AG10803 (cell line): ENCODE measurements at regions not wholly inside any gene's neighbourhood (a gene's known extent, or its start where the extent isn't known, plus 50 kb on each side); places are given as distances from the start of the nearest gene placed in this dataset.
A peak's percentile ranks its signal among the peaks of the same experiment; 100 is the strongest.

Experiments used
- DNase-seq: peaks from one replicate; pipeline ENCODE4 v3.0.0; 2010; ENCODE audit warnings: low read depth
- H3K4me3 ChIP-seq: 2 replicates; pipeline ENCODE4 v1.5.1; 2011; ENCODE audit warnings: mild to moderate bottlenecking, low read length, control low read depth
- TF ChIP-seq, protein P1 (sequence below): conservative IDR thresholded peaks from 2 replicates; pipeline ENCODE4 v1.5.1; 2011; ENCODE audit warnings: mild to moderate bottlenecking, low read length, control low read depth, inconsistent platforms

DNA sequence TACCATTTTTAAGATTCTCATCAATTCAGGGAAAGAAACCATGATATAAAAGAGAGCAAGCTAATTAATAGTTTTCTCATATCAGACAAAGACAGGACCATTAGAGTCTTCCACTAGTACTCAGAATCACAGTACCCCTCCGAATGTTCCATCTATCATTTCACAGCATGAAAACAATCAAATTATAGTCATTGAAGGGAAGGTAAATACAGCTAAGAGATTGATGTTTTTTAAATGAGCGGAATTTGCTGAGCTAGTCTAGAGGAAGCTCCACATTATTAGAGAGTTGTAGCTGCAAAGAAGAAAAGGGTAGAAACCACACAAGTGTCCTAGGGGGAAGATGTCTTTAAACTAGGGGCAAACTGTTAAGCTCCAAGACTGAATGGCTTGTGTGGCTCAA lies 808.9 kb downstream of the CDH11 start:
- no peak for DNase-seq
- TF ChIP-seq, protein P1, sequence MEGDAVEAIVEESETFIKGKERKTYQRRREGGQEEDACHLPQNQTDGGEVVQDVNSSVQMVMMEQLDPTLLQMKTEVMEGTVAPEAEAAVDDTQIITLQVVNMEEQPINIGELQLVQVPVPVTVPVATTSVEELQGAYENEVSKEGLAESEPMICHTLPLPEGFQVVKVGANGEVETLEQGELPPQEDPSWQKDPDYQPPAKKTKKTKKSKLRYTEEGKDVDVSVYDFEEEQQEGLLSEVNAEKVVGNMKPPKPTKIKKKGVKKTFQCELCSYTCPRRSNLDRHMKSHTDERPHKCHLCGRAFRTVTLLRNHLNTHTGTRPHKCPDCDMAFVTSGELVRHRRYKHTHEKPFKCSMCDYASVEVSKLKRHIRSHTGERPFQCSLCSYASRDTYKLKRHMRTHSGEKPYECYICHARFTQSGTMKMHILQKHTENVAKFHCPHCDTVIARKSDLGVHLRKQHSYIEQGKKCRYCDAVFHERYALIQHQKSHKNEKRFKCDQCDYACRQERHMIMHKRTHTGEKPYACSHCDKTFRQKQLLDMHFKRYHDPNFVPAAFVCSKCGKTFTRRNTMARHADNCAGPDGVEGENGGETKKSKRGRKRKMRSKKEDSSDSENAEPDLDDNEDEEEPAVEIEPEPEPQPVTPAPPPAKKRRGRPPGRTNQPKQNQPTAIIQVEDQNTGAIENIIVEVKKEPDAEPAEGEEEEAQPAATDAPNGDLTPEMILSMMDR, result no peak
- H3K4me3 ChIP-seq, result no peak overlapping the region

DNA sequence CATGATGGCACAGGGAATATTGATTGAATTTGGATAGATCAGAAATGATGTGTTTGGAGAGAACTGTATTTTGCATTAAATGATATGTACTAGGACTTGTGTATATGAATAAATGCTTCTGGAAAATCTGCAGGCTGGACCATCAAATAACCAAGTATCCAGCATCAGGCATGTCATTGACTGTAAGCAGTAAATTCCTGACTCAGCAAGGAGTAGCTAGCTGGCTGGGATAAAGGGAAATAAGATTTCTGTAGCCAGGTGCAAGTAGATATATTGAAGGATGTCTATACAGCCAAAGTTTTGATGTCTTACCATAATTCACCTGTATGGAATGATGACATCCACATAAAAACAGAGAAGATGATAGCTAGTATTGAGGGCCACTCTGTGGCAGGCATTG lies 809.6 kb downstream of the CDH11 start:
- no peak for DNase-seq
- TF ChIP-seq, protein P1, result no peak
- no peak overlapping the region for H3K4me3 ChIP-seq

DNA sequence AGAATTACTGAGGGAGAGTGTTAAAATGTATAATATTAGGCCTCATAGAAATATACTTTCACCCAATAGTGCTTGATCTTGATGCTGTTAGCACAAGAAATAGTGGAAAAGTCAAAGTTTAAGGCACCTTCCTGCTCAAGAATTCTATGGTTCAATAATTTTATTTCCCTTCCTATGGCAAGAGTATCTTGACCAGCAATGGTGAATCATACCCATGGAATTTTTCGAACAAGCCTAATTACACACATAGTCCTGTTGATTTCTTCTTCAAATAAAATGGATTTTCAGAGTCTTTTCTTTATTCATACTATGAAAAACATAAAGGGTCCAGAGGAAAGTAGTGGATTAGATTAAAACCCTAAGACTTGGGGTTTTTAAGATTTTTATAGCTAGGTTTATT lies 810.6 kb downstream of the CDH11 start:
- TF ChIP-seq, protein P1, result no peak
- H3K4me3 ChIP-seq, result no peak overlapping the region

DNA sequence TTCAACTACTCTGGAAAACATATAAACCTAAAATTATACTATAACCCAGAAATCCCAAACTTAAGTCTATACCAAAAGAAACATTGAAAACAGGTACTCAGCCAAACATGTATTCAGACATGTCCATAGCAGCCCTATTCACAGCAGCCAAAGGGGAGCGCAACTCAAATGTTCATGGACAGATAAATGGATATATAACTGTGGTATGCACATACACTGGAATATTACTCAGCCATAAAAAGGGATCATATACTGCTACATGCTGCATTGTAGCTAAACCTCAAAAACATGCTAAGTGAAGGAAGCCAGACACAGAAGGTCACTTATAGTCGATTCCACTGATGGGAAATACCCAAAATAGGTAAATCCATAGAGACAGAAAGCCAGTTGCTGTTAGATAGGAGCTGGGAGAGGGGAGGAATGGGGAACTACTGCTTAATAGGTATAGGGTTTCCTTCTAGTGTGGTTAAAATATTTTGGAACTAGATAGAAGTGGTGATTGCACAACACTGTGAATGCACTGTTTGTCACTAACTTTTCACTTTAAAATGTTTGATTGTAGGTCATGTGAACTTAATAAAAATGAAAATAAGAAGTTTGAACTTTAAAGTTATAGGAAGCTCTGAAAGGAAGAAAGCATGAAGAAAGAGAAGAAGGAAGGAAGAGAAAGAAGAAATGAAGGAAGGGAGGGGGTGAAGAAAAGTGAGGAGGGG lies 812.3 kb downstream of the CDH11 start:
- no peak overlapping the region for H3K4me3 ChIP-seq
- TF ChIP-seq, protein P1, result no peak
- no peak for DNase-seq

More for the DNA sequence above, 810.6 kb downstream of the CDH11 start:
- DNase-seq, result peak; percentile 26

DNA sequence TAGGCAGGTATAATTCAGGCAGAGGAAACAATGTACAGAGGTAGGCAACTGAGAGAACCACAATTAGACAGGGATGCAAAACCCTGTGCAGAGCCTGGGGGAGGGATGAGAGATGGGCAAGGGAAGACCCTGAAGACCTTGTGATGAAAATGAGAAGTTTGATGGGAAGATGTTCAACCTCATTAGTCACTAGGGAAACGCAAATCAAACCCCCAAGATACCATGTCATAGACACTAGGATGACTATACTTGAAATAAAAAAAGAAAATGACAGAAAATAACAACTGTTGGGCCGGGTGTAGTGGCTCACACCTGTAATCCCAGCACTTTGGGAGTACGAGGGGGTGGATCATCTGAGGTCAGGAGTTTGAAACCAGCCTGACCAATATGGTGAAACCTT lies 813.1 kb downstream of the CDH11 start:
- no peak for DNase-seq
- TF ChIP-seq, protein P1, result no peak
- H3K4me3 ChIP-seq, result no peak overlapping the region

DNA sequence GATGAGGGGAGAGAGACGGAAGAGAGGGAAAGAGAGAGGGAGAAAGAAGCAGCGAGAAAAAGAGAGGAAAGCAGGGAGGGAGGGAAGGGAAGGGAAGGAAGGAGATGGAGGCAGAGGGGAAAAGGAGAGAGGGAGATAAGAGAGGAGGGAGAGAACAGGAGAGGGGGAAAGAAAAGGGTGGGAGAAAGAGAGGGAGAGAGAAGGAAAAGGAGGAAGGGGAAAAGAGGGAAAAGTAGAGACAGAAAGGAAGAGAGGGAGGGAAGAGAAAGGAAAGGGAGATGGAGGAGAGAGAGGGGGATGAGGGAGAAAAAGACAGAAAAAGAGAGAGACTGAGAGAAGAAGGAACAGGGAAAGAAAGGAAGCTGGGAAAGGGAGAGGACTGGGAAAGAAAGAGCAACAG lies 814.4 kb downstream of the CDH11 start:
- TF ChIP-seq, protein P1, result no peak
- no peak for DNase-seq
- no peak overlapping the region for H3K4me3 ChIP-seq

DNA sequence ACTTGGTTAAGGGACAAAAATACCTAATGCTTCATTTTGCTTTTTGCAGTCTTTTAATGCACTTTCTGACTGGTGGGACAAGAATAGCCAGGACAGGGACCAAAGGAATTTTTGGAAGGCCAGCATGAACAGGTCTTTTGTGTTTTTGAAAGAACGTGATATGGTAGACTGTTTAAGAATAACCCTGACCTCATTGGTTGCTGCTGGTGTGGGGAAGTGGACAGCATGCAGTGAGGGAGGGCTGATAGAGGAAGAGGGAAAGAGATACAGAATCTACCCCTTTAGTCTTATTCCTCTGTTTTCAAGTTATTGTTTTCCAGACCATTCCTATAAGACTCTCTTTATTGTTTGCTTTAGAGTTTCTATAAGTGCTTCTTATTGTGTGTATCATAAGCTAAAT lies 816.2 kb downstream of the CDH11 start:
- TF ChIP-seq, protein P1, result no peak
- H3K4me3 ChIP-seq, result no peak overlapping the region
- DNase-seq, result no peak
